GM19239 (cell line): ENCODE measurements at regions not wholly inside any gene's neighbourhood (a gene's known extent, or its start where the extent isn't known, plus 50 kb on each side); places are given as distances from the start of the nearest gene placed in this dataset.

Experiments
- DNase-seq: peaks from one replicate; pipeline ENCODE4 v3.0.0; 2011; ENCODE audit warnings: low spot score; ENCODE audit not compliant: insufficient read length
- FAIRE-seq: peaks from 2 replicates; lab custom pipeline; 2011; peaks lifted over from hg19 to GRCh38; lab: Jason Lieb, UNC

DNA sequence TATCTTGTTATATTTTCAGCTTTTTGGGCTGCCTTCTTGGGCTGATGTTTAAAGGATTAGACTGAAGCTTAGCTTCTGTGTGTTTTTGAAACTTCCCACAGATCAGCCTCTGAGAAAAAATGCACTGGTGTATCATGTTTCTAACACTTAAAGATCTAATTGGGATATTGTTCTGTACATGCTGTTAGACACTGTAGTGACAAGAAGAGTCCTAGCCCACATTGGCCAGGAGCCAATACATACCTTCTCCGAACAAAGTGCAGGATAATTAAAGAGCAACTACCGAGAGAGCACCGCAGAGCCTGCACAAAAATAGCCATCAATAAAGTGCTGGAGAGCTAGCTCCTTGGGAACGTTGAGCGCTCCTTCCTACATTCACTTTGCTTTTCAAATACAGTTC is 289.4 kb upstream of the SP8 start:
- DNase-seq (no peak), FAIRE-seq (no peak)

GRCh38 chr7:21076574-21076973 is 289.9 kb upstream of the SP8 start:
- FAIRE-seq (no peak), DNase-seq (no peak)

DNA sequence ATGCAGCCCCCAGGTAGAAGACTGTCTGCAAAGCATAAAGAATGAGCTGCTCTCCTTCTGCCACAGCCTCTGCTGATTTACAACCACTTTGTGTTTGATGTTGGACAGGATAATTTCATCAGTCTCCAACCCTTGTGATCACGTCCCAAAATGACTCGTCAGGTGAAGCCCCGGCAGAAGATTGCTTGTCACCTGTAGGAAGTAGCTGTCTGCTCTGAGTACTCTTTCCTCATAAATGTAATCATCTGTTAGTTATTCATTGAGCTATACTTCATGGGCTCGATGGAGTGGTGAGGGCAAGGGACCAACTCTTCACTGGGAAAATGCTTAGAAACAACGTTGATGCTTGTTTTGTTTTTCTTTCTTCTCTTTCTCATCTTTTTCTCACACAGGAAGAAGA is 290.9 kb upstream of the SP8 start:
- FAIRE-seq (no peak), DNase-seq (no peak)

GRCh38 chr7:21084286-21084685 is 297.6 kb upstream of the SP8 start:
- DNase-seq (no peak), FAIRE-seq (no peak)

DNA sequence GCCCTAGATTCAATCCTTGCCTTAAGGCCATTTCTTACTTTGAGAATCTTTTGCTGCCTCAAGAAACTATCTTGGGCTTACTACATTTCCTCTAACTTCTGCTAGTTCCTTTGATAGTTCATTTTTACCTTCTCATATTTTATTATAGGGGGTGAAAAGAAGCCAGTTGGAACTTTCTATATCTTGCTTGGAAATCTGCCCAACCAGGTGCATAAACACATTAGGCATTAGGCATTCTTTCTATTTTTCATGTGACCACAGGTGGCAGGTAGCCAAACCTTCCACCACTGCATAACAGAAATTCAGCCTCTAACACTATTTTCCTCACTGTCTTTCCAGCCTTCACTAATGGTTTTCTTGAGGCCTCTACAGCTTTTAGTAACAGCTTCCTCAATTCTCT is 300.0 kb upstream of the SP8 start:
- DNase-seq (no peak), FAIRE-seq (no peak)

DNA sequence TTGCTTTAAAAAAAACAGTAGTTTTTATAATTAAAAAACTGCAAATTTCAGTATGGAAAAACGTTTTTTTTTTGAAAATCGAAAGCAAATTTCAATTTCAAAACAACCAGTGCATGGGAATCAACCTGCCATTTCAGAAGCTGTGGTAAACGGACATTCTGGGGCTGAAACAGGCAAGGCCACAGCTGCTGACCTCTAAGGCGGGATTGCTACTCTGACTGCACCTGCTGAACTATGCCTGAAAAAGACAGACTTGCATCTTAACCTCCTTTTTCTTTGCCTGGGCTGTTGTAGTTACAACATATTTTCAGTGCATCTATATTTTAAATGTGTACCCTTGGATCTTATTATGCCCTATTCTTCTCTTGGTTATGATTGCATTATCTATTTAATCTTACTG is 303.0 kb upstream of the SP8 start:
- FAIRE-seq = no peak

GRCh38 chr7:21092766-21093702 is 306.3 kb upstream of the SP8 start:
- FAIRE-seq = no peak

More for the DNA sequence above, 303.0 kb upstream of the SP8 start:
- DNase-seq = no peak

DNA sequence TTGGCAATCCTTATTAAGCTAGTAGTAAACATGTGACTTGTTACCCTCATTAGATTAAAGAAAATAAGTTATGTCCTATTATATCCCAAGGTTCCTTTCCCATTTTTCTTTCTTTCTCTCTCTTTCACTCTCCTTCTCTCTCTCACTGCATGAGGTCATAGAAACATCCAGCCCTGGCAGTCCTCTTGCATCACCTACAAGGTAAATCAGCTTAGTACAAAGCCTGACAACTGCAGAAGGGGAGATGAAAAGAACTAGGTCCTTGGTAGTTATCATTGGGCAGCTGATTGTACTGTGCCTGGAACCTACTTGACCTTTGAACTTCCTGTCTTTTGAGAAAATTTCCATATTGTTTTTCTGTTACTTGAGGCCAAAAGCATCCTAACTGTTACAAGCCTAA is 307.9 kb upstream of the SP8 start:
- DNase-seq = no peak
- FAIRE-seq = no peak

More at GRCh38 chr7:21092766-21093702, 306.3 kb upstream of the SP8 start:
- DNase-seq = no peak

DNA sequence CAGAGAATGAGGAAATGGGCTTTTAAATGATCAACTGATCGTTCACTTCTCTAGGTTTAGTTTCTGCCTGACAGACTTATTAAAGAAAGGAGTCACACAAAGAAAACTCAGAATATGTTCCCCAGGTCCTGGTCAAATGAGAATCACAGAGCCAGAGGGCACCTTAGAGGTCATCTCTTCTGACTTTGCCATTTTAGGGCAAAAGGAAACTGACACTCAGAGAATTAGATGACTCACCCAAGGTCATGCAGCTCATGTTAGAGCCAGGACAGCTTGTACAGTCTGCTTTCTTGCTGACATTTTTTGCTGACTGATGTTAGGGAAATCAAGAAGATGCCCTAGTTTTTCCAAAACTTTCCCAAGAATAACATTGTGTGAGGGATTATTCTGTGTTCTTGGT is 312.7 kb upstream of the SP8 start:
- FAIRE-seq = no peak

GRCh38 chr7:21099955-21100354 is 313.3 kb upstream of the SP8 start:
- FAIRE-seq = no peak
- DNase-seq = no peak

More for the DNA sequence above, 312.7 kb upstream of the SP8 start:
- no peak for DNase-seq

DNA sequence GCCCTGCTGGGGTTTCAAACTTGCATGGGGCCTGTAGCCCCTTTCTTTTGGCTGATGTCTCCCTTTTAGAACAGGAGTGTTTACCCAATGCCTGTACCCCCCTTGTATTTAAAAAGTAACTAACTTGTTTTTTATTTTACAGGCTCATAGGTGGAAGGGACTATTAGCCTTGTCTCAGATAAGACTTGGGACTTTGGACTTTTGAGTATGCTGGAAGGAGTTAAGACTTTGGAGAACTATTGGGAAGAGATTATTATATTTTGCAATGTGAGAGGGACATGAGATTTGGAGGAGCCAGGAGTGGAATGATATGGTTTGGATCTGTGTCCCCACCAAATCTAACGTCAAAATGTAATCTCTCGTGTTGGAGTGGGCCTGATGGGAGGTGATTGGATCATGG is 314.9 kb upstream of the SP8 start:
- DNase-seq = no peak
- FAIRE-seq = no peak

DNA sequence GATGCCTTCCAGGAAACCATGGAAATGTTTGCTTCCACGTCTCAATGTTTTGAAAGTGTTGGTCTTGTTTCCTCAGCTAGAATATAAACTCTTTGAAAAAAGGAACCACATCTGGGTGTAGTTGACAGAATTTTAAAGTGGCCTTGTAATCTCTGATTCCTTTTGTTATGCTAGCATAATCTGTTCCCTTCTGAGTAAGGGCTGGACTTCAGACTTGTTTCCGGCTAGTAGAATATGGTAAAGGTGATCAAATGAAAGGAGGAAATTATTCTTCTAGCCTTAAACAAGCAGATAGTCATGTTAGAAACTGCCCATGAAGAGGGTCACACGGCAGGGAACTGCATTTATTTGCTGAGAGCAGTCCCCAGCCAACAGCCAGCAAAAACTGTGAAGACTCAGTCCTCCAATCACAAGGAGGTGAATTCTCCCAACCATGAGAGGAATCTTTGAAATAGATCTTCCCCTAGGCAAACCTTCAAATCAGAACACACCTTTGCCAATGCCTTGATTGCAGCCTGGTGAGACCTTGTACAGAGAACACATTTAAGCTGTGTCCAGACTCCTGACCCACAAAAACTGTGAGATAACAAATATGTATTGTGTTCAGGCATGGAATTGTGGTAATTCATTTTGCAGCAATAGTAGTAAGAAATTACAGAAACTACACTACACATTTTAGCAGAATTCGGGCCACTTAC is 316.9 kb upstream of the SP8 start:
- FAIRE-seq = no peak
- no peak for DNase-seq

GRCh38 chr7:21104124-21104500 is 317.4 kb upstream of the SP8 start:
- no peak for DNase-seq
- no peak for FAIRE-seq

DNA sequence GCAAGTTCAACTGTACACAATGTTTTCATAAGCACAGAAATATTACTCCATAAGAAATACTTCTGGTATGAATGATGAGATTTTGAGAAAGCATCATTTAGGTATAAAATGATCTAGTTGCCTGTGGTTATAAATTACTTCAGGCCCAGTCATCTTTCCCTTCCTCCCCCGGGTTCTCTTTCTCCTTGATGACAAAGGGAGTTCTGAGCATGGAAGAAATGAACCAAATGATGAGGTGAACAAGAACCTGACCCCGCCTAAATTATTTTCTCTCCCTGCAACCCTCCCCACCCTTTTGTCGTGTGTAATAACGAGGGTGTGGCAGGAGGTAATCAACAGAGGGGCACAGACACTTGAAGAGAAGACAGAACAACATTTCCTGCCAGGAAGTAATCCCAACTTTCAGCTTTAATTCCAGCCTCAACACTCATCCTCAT is 319.6 kb upstream of the SP8 start:
- no peak for FAIRE-seq
- DNase-seq = no peak

DNA sequence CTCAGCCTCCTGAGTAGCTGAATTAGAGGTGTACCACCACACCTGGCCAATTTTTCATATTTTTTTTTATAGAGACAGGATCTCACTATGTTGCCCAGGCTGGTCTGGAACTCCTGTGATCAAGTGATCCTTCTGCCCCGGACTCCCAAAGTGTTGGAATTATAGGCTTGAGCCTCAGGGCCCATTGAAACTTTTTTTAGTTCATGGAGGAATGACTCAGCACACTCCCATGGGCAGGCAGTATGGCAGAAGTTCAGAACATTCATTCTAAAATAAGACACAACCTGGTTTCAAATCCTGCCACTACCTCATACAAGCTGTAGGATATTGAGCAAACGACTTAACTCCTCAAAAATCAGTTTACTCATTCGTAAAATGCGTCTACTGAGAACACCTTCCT is 320.4 kb upstream of the SP8 start:
- FAIRE-seq = no peak
- DNase-seq = no peak

- no peak for DNase-seq
- FAIRE-seq = no peak
Observed at GRCh38 chr7:21108182-21108581, 319.7 kb upstream of the SP4 start.

DNA sequence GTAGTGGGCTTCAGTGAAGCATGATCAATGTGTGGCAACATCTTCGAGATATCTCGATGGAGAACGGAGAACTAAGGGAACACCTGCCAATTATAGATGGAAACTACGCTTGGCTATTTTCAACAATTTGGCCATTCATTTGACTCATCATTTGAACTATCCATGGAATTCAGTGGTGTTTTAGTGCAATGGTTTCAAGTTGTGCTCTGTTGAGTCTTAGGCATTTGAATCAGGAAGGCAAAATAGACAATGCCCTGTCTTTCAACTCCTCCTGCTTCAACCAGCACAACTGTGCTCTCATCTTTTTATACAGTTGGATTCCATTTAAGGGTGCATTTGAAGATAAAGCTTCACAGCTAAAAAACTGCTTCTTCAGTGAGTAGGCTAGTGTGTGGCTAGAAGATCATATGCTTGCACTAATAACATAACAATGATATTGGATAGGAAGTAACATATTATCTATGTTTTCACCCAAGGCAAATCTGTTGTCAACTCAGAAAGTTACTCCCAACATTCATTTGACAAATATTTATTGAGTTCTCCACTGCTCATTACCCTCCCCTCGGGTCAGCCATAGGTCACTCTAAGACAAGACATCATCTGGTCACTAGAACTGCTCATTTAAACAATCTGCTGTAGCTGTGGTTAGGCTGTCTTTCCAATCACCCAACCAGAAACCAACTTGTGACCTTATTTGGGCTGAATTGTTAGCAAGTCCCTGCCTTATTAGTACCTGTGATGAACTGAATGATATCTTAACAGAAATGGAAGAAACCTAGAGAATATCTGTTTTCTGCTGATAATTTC is 314.1 kb upstream of the SP4 start:
- DNase-seq = no peak
- FAIRE-seq = no peak

DNA sequence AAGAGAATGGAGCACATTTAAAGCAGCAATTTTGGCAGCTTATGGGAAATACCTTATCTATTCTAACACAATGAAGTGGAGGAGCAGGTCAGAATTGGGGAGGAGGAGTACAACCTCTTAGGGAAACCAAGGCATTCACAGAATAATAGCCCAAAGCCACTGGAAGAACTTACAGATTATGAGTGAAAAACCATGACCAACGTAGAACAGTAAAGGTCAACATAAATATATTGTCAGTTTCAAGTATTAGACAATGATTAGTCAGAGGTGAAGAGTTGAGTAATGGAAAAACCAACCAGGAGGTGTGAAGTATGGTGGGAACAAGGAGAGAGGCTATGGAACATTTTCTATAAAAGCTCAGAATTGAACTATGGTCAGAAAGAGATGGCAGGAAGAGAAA is 304.3 kb upstream of the SP4 start:
- DNase-seq (no peak), FAIRE-seq (no peak)

GRCh38 chr7:21125297-21125696 is 302.6 kb upstream of the SP4 start:
- FAIRE-seq = no peak
- DNase-seq = no peak

- DNase-seq = no peak
- no peak for FAIRE-seq
Observed at GRCh38 chr7:21128062-21128817, 299.6 kb upstream of the SP4 start.
